CD4-positive, alpha-beta T cell treated with Interleukin-6 at 100 ng/mL for 8 hours (primary cell): ENCODE measurements at regions not wholly inside any gene's neighbourhood (a gene's known extent, or its start where the extent isn't known, plus 50 kb on each side); places are given as distances from the start of the nearest gene placed in this dataset.
"Not testable (repeated sequence)": the region's sequence is repeated elsewhere in the genome, so short reads cannot be mapped to it uniquely, and the experiment has no call there.

Experiments
- DNase-seq: peaks from one replicate; pipeline ENCODE4 v3.0.0-alpha.2; 2020; ENCODE audit warnings: mixed read lengths, low spot score

DNA sequence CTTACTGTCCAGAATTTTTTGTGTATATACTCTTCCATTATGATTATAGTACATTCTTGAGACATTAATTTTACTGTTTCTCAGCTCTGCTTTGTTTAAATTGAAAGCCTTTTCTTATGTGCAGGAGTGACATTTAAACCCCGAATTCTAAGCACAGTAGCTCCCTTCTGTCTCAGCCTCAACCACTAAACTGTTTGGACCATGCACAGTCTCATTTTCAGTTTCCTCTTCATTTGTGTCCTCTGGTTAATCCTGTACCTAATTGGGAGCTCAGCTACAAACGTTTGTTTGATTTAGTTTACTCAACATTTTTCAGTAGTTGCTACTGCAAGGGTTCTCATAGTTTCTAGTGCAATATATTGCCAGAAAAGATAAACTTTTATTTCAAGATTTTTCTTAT, 206.3 kb downstream of the SLITRK5 start:
- no peak for DNase-seq

DNA sequence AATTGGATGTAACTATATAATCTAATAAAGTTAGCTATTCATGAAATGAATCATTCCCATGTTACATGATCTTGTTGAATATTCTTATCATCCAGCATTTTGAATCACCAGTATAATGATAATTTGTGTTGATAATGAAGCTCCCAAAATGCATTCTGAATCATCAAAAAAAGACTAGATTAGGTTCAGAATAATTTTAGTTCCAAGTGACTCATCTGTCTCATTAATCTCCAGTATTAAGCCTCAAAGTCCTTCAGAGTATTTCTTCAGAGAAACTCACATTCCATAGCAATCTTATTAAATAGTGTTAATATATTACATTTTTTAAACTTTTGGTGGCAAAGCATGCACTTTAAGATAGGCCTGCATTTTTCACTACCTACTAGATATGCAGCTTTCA, 207.5 kb downstream of the SLITRK5 start:
- DNase-seq: no peak

DNA sequence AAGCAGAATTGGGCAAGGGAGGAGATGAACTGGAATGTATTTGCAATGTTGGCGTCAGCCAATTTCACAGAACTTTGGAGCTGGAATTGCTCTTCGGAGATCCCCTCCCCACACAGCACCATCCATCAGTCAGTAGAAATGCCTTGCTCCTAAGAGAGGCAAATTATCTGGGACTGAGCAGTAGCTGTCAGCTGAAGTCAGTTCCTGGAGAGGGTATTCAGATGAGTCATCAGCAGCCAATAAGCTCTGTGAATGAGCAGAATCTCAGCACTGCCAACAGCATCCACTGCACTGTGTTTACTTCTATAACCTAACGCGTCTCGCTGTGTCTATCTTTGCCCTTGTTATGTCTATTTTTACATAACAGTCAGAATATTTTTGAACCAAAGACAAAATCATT, 213.7 kb downstream of the SLITRK5 start:
- no peak for DNase-seq

DNA sequence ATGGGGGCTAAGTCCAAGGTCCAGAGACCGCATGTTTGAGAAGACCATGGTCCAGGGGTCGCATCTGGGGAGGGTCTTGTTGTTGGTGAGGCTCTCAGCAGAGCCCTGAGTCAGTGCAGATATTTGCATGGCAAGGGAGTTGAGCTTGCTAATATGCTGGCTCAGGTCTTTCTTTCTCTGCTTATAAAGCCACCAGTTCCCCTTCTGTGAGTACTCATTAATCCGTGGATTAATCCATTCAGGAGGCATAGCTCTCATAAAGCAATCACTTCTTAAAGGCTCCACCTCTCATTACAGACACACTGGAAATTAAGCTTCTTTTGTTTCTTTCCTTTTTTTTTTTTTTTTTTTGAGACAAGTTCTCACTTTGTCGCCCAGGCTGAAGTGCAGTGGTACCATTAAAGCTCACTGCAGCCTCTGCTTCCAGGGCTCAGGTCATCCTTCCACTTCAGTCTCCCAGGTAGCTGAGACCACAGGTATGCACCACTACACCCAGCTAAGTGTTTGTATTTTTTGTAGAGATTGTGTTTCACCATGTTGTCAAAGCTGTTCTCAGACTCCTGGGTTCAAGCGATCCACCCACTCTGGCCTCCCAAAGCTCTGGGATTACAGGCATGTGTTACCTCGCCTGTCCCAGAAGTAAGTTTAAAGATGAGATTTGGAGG, 216.4 kb downstream of the SLITRK5 start:
- DNase-seq: no peak

DNA sequence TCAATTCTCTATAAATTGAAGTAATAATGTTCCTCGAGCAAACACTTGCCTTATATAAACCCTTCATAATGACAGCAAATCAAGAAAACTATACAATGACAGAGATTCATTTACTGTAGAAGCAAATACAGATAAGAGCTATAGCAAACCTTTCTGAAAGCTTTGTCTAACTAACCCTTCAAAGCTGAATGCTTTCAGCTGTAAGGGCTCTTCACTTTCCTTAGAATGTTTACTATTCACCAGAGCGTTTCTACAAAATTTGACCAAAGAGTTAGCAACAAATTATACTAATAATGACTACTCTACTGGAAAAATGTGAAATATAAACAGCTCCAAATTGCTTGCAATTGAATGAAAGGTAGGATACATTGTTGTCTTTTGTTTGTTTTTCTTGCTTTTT, 218.1 kb downstream of the SLITRK5 start:
- no peak for DNase-seq

DNA sequence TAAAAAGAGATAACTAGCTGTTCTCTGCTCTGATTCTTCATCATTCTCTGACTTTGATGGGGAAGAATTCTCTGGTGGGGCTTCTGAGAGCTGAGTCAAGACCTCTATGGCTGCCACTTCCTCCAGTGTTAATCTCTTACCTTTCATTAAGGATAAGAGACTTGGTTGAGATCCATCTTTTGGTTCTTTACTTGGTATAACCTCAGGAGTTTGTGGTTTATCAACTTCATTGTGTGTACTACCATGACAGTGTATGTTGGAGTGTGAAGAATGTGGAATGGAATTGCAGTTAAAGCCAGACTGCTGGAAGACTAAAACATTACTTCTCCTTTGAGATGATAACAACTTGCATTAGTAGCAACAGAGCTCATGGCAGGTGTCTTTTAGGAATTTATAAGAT, 222.0 kb downstream of the SLITRK5 start:
- DNase-seq: no peak

DNA sequence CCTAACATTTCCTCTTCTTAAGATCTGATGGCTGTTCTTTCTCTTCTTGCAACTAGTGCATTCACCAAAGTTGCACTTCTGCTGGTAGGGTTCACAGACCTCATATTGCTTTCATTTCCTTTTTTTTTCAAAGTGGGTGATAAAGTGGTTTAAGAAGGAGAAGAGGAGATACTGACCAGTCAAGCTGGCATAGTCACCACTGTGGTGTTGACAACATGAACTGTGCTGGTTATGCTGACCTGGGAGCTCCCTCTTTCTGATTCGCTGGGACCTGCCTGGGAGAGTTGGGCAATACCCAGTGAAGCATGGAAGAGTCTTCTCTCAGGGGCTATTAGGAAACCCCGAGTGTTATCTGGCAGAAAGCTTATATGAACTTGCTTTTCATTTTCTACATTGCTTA, 222.9 kb downstream of the SLITRK5 start:
- DNase-seq: no peak

DNA sequence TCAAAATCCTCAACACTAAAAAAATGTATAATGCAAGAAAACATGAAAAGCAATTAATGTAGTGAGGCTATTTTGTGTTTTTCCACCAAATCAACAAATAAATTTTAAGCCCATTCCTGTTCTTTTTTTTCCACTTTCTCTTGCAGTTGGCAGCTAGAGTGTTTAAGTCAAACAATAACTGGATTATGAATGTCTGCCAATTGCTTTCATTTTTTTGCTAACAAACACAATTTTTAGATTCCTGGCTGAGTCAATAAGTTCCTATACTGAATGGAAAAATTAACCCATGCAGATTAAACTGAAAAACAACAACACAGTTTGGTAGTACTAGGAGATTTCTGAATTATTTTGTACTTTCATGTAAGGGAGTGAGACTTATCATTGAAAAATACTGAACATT, 232.4 kb downstream of the SLITRK5 start:
- no peak for DNase-seq

DNA sequence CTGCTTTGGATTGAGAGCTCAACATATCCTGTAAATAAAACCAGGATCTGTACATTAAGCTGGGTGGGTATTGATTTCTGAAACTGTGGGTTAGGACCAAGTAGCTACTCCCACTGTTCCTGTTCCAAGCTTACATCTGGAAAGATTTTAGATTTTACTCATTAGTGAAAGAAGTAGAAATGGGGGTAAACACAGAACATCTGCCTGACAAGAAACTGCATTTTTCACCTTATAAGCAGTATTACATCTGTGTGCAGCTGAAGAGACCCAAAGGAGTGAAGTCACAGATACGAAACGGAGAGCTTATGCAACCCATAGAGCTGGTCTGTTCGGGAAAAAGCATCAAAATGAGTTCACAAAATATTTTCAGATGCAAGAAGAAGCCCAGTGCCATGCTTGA, 235.2 kb downstream of the SLITRK5 start:
- no peak for DNase-seq

DNA sequence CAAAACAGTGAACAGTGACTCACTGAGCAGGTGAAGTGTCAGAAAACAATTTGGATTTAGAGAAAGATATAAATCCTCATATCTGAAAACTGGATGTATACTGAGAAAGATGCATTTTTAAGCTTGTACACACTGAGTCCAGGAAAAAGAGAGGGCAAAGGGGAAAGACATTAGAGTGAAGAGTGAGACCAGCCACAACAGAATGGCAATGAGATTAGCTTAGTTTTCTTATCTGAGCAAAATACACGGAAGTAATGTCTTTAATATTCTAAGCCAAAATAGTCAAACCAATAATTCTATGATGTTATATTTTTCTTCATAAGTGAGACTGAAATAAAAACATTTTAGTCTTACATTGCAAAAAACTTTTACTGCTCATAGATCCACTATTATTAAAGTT, 236.0 kb downstream of the SLITRK5 start:
- no peak for DNase-seq

DNA sequence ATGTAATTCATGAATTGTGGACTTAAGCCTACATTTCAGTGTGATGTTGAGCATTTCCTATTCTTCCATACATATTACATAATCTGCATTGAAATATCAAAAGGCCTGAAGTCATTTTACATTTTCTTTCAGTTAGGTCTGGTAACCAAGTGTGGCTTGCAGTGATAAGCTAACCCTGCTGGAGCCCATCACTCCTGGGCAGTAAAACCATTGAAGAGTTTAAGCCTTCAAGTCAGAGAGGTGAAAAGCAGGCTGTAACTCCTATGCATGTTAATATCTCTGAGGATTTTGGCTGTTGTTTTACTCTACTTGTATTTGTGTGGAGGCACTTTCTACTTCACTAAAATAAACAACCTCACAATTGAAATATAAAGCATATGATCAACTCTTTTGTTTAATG, 248.8 kb downstream of the SLITRK5 start:
- no peak for DNase-seq

DNA sequence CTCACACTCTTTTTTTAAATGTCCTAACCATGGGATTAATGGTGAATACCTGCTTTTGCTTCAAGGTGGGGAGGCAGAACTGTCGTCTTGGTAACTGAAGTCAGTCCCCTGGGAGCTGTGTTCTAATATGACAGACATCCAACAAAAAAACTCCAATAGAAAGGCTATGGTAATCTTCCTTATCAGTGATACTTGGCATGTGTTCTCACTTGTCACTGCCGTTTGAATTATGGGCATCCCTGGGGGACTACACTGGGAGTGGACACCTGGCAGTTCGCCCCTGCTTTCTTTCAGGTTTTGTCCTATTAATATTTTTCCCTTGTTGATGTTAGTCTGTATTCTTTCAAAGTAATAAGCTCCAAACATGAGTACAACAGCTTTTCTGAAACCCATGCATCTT, 252.6 kb downstream of the SLITRK5 start:
- no peak for DNase-seq

DNA sequence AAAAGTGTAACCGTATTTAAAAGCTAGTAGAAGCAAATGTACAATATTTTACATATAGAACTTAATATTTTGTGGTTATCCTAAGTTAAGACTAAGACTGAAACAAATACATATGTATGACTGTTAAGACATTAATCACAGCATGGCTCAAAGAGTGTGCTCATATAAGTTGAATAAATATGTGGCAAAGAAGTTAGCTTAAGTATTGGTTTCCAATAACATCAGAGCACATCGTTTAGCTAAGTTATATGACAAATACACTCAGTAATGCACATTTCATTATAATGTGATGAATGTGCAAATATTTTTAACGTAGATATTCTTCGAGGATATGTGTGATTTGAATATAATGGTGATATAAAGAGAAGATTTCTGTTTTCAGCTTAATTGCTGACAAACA, 253.8 kb downstream of the SLITRK5 start:
- DNase-seq: no peak

DNA sequence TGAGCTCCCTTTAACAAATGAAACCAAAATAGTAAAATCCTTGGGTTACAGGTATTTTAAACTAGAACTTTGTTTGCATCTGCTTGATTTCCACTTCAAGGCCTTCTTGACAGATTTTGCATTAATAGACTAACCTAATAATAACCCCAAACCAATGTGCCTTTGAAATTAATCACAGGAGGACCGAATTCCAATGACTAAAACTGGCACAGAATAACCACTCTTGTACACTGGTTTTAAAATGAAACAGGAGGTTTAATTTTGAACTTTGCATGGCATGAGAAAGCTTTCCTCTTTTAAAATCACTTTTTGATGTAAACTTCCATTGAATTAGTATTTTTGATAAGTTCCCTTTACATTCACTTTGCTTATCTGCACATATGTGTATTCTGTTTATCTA, 269.6 kb downstream of the SLITRK5 start:
- DNase-seq: no peak

DNA sequence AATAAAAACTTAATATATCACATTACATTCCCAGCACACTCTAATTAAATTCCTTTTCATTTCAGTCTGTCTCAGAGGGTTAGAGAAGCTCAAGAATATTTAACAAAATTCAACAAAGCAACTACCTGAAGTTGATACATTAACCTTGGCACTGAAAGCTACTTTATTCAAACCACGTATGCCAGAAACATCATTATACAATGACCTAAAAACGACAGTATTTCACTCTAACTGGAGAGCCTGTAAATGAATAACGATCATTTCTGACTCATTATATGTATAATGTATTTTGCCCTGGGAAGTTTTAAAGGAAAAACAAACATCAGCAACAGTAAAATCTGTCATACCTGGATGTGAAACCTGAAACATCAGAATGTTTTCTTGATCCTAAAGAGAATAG, 270.1 kb downstream of the SLITRK5 start:
- DNase-seq: no peak

DNA sequence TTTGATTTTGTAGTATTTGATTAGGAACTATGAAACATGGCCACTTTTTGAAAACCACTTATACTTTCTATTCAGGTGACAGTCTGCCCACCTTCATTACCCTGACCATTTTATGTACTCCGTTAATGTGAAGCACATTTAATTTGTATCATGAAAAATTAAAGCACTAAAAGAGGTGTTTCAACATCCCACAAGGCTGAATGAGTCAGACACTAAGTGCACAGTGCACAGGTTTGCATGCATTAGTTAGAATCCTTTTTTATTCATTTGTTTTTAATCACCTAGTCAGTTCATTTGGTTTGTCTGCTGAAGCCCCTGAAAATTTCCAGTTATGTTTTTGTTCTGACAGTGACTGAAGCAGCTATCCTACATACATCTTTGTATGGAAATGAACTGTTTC, 271.0 kb downstream of the SLITRK5 start:
- no peak for DNase-seq

DNA sequence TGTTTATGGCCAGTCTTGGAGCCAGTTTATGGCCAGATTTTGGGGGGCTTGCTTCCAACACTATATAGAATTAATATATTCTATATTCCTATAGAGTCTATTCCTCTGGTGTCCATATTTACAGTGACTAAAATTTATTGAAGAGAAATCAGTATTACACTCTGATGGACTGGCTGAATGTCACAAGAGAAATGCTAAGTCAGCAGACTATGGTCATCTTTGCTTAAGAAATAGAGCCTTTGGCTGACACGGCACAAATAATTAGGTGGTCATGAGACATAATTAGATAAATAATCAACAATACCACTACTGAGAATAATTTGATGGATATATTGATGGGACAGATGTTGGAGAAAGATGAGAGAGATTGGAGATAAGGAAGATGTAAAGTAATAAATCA, 272.9 kb downstream of the SLITRK5 start:
- DNase-seq: no peak

DNA sequence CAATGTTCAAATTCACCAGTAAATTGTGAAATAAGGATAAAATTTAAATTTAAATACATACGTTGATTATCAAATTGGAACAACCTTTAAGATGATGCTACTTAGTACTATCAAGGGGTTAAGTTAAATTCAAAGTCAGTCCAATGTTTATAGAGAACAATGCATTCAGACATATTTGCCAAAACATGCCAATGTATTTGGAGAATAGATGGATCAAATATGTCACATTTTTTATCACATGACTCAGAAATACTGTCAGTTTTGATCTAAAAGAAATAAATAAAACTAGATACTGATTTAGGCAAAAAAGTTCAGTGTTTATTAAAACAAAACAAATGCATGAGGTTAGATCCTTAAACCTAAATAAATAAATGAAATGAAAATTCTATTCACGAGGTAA, 281.2 kb downstream of the SLITRK5 start:
- no peak for DNase-seq

DNA sequence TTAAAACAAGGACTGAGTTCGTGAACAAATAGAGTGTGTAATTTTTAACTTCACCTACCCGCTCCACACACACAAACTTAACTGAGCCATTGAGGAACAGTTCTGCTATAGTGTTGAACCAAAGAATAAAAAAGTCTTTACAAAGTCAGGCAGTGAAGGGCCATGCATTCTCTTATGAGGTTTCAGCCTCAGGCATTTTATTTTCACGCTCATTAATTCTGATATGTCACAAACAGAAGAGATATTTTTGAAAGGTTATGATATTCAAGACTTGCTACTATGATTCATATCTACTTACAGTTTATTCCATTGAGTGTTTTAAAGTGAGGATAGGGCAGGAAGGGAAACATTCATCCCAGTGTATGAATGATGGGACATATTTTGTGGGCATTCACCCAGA, 282.2 kb downstream of the SLITRK5 start:
- no peak for DNase-seq

DNA sequence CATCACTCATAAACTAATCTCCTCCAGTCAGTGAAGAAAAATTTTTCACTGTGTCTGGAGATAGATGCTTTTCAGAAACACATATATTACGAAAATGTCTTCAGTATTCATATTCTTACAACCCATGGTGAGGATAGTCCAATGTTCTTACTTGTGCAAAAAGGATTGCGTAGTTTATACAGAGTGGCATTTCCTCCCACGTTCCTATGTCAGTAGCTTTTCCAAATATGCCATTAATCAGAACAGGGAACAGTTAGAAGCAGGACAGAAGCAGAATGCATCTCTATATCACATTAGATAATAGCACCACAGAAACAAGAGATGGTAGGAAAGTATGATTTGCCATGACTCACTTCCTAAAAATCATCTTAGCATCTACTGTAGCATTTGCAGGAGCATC, 282.9 kb downstream of the SLITRK5 start:
- DNase-seq: no peak

DNA sequence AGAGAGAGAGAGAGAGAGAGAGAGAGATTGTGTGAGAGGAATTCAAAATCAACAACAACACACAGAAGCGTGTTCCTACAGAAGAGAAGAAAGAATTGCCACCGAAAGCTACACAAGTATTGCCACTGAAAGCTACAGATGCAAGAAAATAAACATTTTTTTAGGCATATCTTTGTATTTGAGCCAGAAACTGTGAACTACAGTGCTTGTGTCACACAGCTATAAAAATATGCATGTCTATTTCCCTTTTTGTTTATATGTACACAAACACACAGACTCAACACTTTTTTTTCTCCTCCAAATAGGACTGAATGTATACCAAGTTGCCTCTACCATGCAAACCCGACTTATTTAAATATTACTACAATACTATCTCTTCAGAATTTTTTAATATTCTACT, 290.4 kb downstream of the SLITRK5 start:
- DNase-seq: no peak

DNA sequence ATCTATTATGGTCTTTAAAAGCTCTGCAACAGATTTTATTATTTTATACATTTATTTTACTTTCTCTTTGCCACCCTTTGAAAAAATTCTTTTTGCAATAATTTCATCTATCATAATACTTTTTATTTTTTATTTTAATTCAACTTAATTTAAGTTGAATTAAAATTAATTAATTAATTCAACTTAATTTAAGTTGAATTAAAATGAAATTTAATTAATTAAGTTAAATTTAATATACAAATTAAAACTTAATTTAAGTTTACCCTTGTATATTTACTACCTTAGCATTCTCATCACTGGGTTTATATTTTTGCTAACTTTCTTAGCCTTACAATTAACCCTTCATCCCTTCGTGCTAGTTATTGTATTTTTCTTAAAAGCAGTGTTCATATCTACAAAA, 301.4 kb downstream of the SLITRK5 start:
- no peak for DNase-seq

DNA sequence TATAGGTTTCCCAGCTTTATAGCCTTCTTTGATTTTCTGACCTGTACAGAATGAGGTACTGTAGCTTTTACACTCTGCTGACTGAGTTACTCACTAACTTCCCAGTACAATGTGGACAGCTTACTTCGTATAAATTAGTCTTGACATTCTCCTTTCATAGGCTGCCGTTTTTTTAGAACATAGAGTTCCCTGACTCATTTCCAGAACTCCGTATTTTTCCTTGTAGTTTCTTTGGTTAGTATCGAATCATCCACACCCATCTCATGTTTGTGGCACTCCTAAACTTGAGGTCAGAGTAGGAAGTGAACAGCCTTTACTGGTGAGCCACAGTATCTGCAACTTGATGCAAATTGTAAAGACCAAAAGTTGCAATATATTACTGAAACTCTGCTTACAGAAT, 303.9 kb downstream of the SLITRK5 start:
- no peak for DNase-seq

DNA sequence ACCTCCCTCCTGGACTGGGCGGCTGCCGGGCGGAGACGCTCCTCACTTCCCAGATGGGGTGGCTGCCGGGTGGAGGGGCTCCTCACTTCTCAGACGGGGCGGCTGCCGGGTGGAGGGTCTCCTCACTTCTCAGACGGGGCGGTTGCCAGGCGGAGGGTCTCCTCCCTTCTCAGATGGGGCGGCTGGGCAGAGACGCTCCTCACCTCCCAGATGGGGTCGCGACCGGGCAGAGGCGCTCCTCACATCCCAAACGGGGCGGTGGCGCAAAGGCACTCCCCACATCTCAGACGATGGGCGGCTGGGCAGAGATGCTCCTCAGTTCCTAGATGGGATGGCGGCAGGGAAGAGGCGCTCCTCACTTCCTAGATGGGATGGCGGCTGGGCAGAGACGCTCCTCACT, 305.5 kb downstream of the SLITRK5 start:
- not testable (repeated sequence) for DNase-seq

DNA sequence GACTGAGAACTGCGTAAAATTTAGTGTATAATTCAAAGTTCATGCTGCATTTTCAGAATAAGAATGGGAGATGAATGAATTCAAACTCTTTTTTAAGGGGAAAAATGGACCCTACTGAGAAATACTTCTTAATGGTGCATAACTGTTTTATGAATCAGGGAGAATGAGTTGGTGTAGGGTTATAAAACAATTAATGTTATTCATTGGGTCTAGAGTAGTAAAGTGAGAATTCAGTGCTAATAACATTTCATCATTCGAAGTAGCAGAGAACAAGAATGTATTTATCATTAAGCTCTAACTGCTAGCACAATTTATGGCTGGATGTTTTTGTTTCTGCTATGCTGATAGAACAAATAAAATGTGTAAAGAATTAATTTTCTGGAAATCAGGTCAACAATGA, 310.2 kb downstream of the SLITRK5 start:
- no peak for DNase-seq
